Panc1 (cell line): ENCODE measurements at regions not wholly inside any gene's neighbourhood (a gene's known extent, or its start where the extent isn't known, plus 50 kb on each side); places are given as distances from the start of the nearest gene placed in this dataset.

ENCODE experiments used
- ATAC-seq: fragments of 200-7000 bp; cut with Tn5 transposase; 2 replicates; pipeline ENCODE4 v1.9.1; 2020; ENCODE audit warnings: mild to moderate bottlenecking, moderate library complexity
- BruUV-seq: library from RNA; stranded (reverse); fragments of 400-500 nt; replicated peaks from 2 replicates; lab custom pipeline; 2021; lab: Mats Ljungman, UMichigan
- CTCF ChIA-PET: fragments of 300-600 bp; sonication (Branson Sonifier 250); formaldehyde crosslinking; loops from one replicate; lab custom pipeline; 2022; ENCODE audit warnings: antibody characterized with exemption; lab: Charles Lee
- POLR2A ChIA-PET: fragments of 300-600 bp; sonication (Branson Sonifier 250); formaldehyde crosslinking; loops from one replicate; lab custom pipeline; 2022; ENCODE audit warnings: antibody characterized with exemption; lab: Charles Lee
- DNase-seq: peaks from one replicate; pipeline ENCODE4 v3.0.0-alpha.2; 2010; ENCODE audit warnings: low read depth, low spot score
- H3K27ac ChIP-seq: 2 replicates; pipeline ENCODE4 v1.5.1; 2011; ENCODE audit warnings: mild to moderate bottlenecking, low read length, inconsistent platforms
- H3K27me3 ChIP-seq: fragments of 200-500 bp; sonication (Bioruptor generic); 2 replicates; pipeline ENCODE4 v1.6.0; 2014; ENCODE audit warnings: low read length, inconsistent platforms; ENCODE audit not compliant: control insufficient read depth, insufficient read depth
- H3K36me3 ChIP-seq: fragments of 200-500 bp; sonication (Bioruptor generic); 2 replicates; pipeline ENCODE4 v1.5.1; 2014; ENCODE audit warnings: inconsistent platforms, mild to moderate bottlenecking, low read length, moderate library complexity; ENCODE audit not compliant: control insufficient read depth, insufficient read depth
- H3K4me1 ChIP-seq: 2 replicates; pipeline ENCODE4 v1.5.1; 2011; ENCODE audit warnings: inconsistent platforms, mild to moderate bottlenecking, low read length, moderate library complexity; ENCODE audit not compliant: control insufficient read depth, insufficient read depth
- H3K4me3 ChIP-seq, 2 experiments: 2 replicates each; pipeline ENCODE4 v1.5.1; 2011 to 2012; ENCODE audit warnings: low read depth in 2 of 2, low read length in 2 of 2, mild to moderate bottlenecking in 2 of 2, inconsistent platforms in 1 of 2, moderate library complexity in 1 of 2
- H3K9me3 ChIP-seq: fragments of 200-500 bp; sonication (Bioruptor generic); 2 replicates; pipeline ENCODE4 v1.5.1; 2014; ENCODE audit warnings: low read depth, mild to moderate bottlenecking, inconsistent platforms, low read length, moderate library complexity; ENCODE audit not compliant: control insufficient read depth, insufficient read depth
- POLR2AphosphoS5 ChIP-seq: IDR thresholded peaks from 2 replicates; pipeline ENCODE4 v1.6.1; 2012; ENCODE audit warnings: mild to moderate bottlenecking, low read depth, low read length, moderate library complexity
- SIN3A ChIP-seq: IDR thresholded peaks from 2 replicates; pipeline ENCODE4 v1.6.1; 2012; ENCODE audit warnings: low read depth, mild to moderate bottlenecking, low read length, moderate library complexity, borderline replicate concordance; ENCODE audit not compliant: insufficient read depth
- TCF7L2 ChIP-seq: IDR thresholded peaks from 2 replicates; pipeline ENCODE4 v1.6.1; 2011; ENCODE audit warnings: mild to moderate bottlenecking, low read depth, low read length, inconsistent platforms
- in situ Hi-C: cut with HindIII; loops from 2 replicates; pipeline ENCODE4 v1.10.0; 2016; ENCODE audit warnings: low sequenced_read_pairs, low pct_unique_long_range_greater_than_20kb
- intact Hi-C: fragments of 100-400 bp; cut with micrococcal nuclease; formaldehyde crosslinking; loops from one replicate; pipeline ENCODE4 v1.10.0; 2022; ENCODE audit not compliant: unreplicated experiment
- TF ChIP-seq, protein P1 (sequence below), 2 experiments: IDR thresholded peaks; 2 replicates each; pipeline ENCODE4 v1.6.1; 2011 to 2012; ENCODE audit warnings: low read depth in 2 of 2, control low read depth in 1 of 2, low read length in 1 of 2, mild to moderate bottlenecking in 1 of 2, moderate library complexity in 1 of 2; ENCODE audit not compliant: insufficient read depth in 1 of 2
- TF ChIP-seq, protein P2 (sequence below): fragments of 450-650 bp; IDR thresholded peaks from 2 replicates; pipeline ENCODE4 v1.5.1; 2017; ENCODE audit warnings: mild to moderate bottlenecking

DNA sequence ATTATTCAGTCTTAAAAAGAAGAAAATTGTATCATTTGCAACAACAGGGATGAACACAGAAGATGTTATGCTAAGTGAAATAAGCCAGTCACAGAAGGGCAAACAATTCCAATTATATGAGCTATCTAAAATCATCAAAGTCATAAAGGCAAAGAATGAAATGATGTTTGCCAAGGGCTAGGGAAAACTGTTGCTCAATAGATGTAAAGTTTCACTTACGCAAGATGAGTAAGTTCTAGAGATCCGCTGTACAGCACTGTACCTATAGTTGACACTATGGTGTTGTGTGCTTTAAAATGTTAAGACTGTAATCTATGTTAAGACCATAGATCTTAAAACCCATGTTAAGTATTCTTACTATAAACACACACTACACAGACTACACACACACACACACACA is 904.6 kb upstream of the LRRN3 start:
- in situ Hi-C loops, result no loop called here
- TF ChIP-seq, protein P1, sequence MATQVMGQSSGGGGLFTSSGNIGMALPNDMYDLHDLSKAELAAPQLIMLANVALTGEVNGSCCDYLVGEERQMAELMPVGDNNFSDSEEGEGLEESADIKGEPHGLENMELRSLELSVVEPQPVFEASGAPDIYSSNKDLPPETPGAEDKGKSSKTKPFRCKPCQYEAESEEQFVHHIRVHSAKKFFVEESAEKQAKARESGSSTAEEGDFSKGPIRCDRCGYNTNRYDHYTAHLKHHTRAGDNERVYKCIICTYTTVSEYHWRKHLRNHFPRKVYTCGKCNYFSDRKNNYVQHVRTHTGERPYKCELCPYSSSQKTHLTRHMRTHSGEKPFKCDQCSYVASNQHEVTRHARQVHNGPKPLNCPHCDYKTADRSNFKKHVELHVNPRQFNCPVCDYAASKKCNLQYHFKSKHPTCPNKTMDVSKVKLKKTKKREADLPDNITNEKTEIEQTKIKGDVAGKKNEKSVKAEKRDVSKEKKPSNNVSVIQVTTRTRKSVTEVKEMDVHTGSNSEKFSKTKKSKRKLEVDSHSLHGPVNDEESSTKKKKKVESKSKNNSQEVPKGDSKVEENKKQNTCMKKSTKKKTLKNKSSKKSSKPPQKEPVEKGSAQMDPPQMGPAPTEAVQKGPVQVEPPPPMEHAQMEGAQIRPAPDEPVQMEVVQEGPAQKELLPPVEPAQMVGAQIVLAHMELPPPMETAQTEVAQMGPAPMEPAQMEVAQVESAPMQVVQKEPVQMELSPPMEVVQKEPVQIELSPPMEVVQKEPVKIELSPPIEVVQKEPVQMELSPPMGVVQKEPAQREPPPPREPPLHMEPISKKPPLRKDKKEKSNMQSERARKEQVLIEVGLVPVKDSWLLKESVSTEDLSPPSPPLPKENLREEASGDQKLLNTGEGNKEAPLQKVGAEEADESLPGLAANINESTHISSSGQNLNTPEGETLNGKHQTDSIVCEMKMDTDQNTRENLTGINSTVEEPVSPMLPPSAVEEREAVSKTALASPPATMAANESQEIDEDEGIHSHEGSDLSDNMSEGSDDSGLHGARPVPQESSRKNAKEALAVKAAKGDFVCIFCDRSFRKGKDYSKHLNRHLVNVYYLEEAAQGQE (IDR thresholded peaks at IDR 0.05; ENCODE audit: insufficient read depth in 1 of 2, low read depth in 2 of 2, low read length in 1 of 2), result no peak
- TF ChIP-seq POLR2AphosphoS5 (no peak), SIN3A (no peak), TCF7L2 (no peak)
- TF ChIP-seq, protein P2, sequence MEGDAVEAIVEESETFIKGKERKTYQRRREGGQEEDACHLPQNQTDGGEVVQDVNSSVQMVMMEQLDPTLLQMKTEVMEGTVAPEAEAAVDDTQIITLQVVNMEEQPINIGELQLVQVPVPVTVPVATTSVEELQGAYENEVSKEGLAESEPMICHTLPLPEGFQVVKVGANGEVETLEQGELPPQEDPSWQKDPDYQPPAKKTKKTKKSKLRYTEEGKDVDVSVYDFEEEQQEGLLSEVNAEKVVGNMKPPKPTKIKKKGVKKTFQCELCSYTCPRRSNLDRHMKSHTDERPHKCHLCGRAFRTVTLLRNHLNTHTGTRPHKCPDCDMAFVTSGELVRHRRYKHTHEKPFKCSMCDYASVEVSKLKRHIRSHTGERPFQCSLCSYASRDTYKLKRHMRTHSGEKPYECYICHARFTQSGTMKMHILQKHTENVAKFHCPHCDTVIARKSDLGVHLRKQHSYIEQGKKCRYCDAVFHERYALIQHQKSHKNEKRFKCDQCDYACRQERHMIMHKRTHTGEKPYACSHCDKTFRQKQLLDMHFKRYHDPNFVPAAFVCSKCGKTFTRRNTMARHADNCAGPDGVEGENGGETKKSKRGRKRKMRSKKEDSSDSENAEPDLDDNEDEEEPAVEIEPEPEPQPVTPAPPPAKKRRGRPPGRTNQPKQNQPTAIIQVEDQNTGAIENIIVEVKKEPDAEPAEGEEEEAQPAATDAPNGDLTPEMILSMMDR, result no peak
- no peak overlapping the region for H3K27ac ChIP-seq
- CTCF ChIA-PET, result no interaction called here
- no peaks in the 10 kb centered on the region for H3K36me3 ChIP-seq
- ATAC-seq, result no peak
- POLR2A ChIA-PET, result no interaction called here
- DNase-seq, result no peak
- H3K4me3 ChIP-seq, result no peak overlapping the region
- no peaks in the 10 kb centered on the region for H3K9me3 ChIP-seq
- no peaks in the 10 kb centered on the region for H3K27me3 ChIP-seq
- intact Hi-C loops, result no loop called here
- no peaks in the 10 kb centered on the region for H3K4me1 ChIP-seq
- no TSS peak for BruUV-seq

DNA sequence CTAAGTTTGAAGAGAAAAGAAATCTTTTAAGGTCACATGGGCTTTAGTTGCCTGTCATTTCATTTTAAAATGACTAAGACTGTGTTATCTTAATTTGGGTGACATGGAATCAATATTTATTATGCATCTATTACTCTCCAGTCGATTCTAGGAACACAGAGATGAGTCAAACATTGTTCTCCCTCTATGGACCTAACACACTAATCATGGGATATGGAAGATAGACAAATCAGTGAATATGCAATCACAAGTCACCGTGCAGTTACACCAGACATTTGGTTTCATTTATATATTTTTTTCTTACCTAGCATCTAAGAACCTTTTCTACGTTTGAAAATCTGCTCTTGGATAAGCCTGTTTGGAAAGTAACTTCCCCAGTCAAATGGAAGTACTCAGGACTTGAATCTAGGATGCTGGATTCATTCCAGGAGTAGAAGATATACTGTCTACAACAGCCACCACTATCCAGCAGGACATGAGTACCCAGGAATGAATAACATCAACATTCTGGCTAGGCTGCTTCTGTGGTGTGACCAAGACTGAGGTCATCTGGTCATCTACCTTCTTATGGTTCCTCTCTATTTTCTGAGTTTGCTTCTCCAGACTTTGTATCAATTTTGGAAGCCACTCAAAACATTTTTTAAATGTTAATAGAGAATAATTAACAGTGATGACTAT is 902.9 kb upstream of the LRRN3 start:
- ChIA-PET POLR2A (no interaction called here), CTCF (no interaction called here)
- TF ChIP-seq, protein P1 (IDR thresholded peaks at IDR 0.05; ENCODE audit: insufficient read depth in 1 of 2, low read depth in 2 of 2, low read length in 1 of 2), result no peak
- TF ChIP-seq TCF7L2, result no peak
- TF ChIP-seq, protein P2, result no peak
- no peak for TF ChIP-seq SIN3A
- no peak for TF ChIP-seq POLR2AphosphoS5
- no peak overlapping the region for H3K4me3 ChIP-seq
- no peaks in the 10 kb centered on the region for H3K9me3 ChIP-seq
- no peaks in the 10 kb centered on the region for H3K27me3 ChIP-seq
- intact Hi-C loops, result no loop called here
- no peaks in the 10 kb centered on the region for H3K4me1 ChIP-seq
- no peak overlapping the region for H3K27ac ChIP-seq
- in situ Hi-C loops, result no loop called here
- DNase-seq (no peak), ATAC-seq (no peak)
- BruUV-seq, result no TSS peak
- H3K36me3 ChIP-seq, result no peaks in the 10 kb centered on the region
